ENCODE measurements at regions not wholly inside any gene's neighbourhood (a gene's known extent, or its start where the extent isn't known, plus 50 kb on each side); places are given as distances from the start of the nearest gene placed in this dataset.
"Not testable (repeated sequence)": the region's sequence is repeated elsewhere in the genome, so short reads cannot be mapped to it uniquely, and the experiment has no call there.

- DNase-seq: no peak
Observed at GRCh38 chr4:151876381-151876988, 115.7 kb upstream of the GATB start.

GRCh38 chr4:151874328-151874727, 113.5 kb upstream of the GATB start:
- DNase-seq: no peak

- no peak for DNase-seq
Observed at GRCh38 chr4:151866592-151866918, 105.7 kb upstream of the GATB start.

- DNase-seq: no peak
Observed at GRCh38 chr4:151865744-151866591, 105.2 kb upstream of the GATB start.

- DNase-seq: no peak
Observed at GRCh38 chr4:151865312-151865711, 104.5 kb upstream of the GATB start.

GRCh38 chr4:151864068-151864467, 103.3 kb upstream of the GATB start:
- no peak for DNase-seq

- no peak for DNase-seq
Observed at GRCh38 chr4:151862766-151863165, 102.0 kb upstream of the GATB start.

- DNase-seq: no peak
Observed at GRCh38 chr4:151860561-151861093, 99.8 kb upstream of the GATB start.

GRCh38 chr4:151859641-151860040, 98.8 kb upstream of the GATB start:
- no peak for DNase-seq

GRCh38 chr4:151858356-151858755, 97.5 kb upstream of the GATB start:
- DNase-seq: no peak

GRCh38 chr4:151857368-151857767, 96.6 kb upstream of the GATB start:
- DNase-seq: no peak

- DNase-seq: no peak
Observed at GRCh38 chr4:151855747-151856146, 94.9 kb upstream of the GATB start.

- DNase-seq: no peak
Observed at GRCh38 chr4:151854731-151855130, 93.9 kb upstream of the GATB start.

GRCh38 chr4:151853034-151853433, 92.2 kb upstream of the GATB start:
- DNase-seq: no peak

- DNase-seq: no peak
Observed at GRCh38 chr4:151852202-151852601, 91.4 kb upstream of the GATB start.

GRCh38 chr4:151851354-151851753, 90.5 kb upstream of the GATB start:
- DNase-seq: no peak

- no peak for DNase-seq
Observed at GRCh38 chr4:151850791-151851213, 90.0 kb upstream of the GATB start.

GRCh38 chr4:151845551-151845950, 84.7 kb upstream of the GATB start:
- not testable (repeated sequence) for DNase-seq

GRCh38 chr4:151842430-151843079, 81.7 kb upstream of the GATB start:
- DNase-seq: no peak

GRCh38 chr4:151841107-151841506, 80.3 kb upstream of the GATB start:
- no peak for DNase-seq

- no peak for DNase-seq
Observed at GRCh38 chr4:151835467-151835866, 74.7 kb upstream of the GATB start.

GRCh38 chr4:151833174-151833573, 72.4 kb upstream of the GATB start:
- DNase-seq: no peak

GRCh38 chr4:151831526-151831925, 70.7 kb upstream of the GATB start:
- no peak for DNase-seq

- DNase-seq: no peak
Observed at GRCh38 chr4:151830168-151830567, 69.4 kb upstream of the GATB start.
